B cell (primary cell): ENCODE measurements at regions not wholly inside any gene's neighbourhood (a gene's known extent, or its start where the extent isn't known, plus 50 kb on each side); places are given as distances from the start of the nearest gene placed in this dataset.

Experiments
- ATAC-seq: fragments of 200-7000 bp; cut with Tn5 transposase; one replicate; pipeline ENCODE4 v1.10.0; 2021; ENCODE audit warnings: low read depth, mild to moderate bottlenecking, moderate number of reproducible peaks, moderate library complexity
- CTCF ChIA-PET: fragments of 350-600 bp; sonication (Branson Sonifier 250); formaldehyde crosslinking; loops from one replicate; lab custom pipeline; 2021; ENCODE audit warnings: antibody characterized with exemption, inconsistent platforms; lab: Charles Lee
- POLR2A ChIA-PET: fragments of 350-600 bp; sonication (Branson Sonifier 250); formaldehyde crosslinking; loops from one replicate; lab custom pipeline; 2021; ENCODE audit warnings: antibody characterized with exemption; lab: Charles Lee
- DNase-seq: peaks from one replicate; pipeline ENCODE4 v3.0.0; 2013
- H2AFZ ChIP-seq: 2 replicates; pipeline ENCODE4 v1.6.1; 2012; ENCODE audit warnings: mild to moderate bottlenecking, low read depth, low read length; ENCODE audit not compliant: insufficient read depth, poor library complexity, severe bottlenecking
- H3K27ac ChIP-seq, 2 donors: 1 replicate in 1 of 2; 2 replicates in 1 of 2; pipeline ENCODE4 v1.5.1; 2012 to 2013; ENCODE audit warnings: low read length in 2 of 2, mild to moderate bottlenecking in 2 of 2, moderate library complexity in 1 of 2
- H3K27me3 ChIP-seq, 4 experiments: fragments of 200-600 bp in 1 of 4; sonication (generic) in 1 of 4; replicated peaks in 1 of 4; 1 replicate in 2 of 4; 2 replicates in 2 of 4; pipeline versions ENCODE4 v1.6.1 to v1.7.0; 2013 to 2016; ENCODE audit warnings: low read length in 3 of 4, mild to moderate bottlenecking in 2 of 4, mixed read lengths in 1 of 4, moderate library complexity in 1 of 4; ENCODE audit not compliant: insufficient read depth in 4 of 4, control insufficient read depth in 3 of 4; ENCODE audit errors: control extremely low read depth in 1 of 4
- H3K36me3 ChIP-seq, 2 experiments: replicated peaks in 1 of 2; 1 replicate in 1 of 2; 2 replicates in 1 of 2; pipeline versions ENCODE4 v1.6.1 to v1.7.1; 2013; ENCODE audit warnings: low read length in 1 of 2; ENCODE audit not compliant: insufficient read depth in 2 of 2, control insufficient read depth in 1 of 2; ENCODE audit errors: control extremely low read depth in 1 of 2, extremely low read depth in 1 of 2
- H3K4me1 ChIP-seq, 2 donors: fragments of 200-600 bp in 1 of 2; sonication (generic) in 1 of 2; 1 replicate in 1 of 2; 2 replicates in 1 of 2; pipeline versions ENCODE4 v1.5.1 to v1.6.1; 2013 to 2017; ENCODE audit warnings: low read length in 2 of 2; ENCODE audit not compliant: control insufficient read depth in 2 of 2, insufficient read depth in 2 of 2
- H3K4me2 ChIP-seq: replicated peaks from 2 replicates; pipeline ENCODE3; 2012; ENCODE audit warnings: mild to moderate bottlenecking, low read depth, low read length; ENCODE audit not compliant: poor library complexity, severe bottlenecking
- H3K4me3 ChIP-seq, 5 experiments: fragments of 200-600 bp in 1 of 5; sonication (generic) in 1 of 5; 1 replicate in 3 of 5; 2 replicates in 2 of 5; pipeline versions ENCODE4 v1.5.1 to v1.7.0; 2011 to 2016; ENCODE audit warnings: low read length in 4 of 5, mild to moderate bottlenecking in 4 of 5, low read depth in 2 of 5, control low read depth in 1 of 5, moderate library complexity in 1 of 5; ENCODE audit not compliant: insufficient read depth in 1 of 5; ENCODE audit errors: control extremely low read depth in 1 of 5, extremely low read depth in 1 of 5
- H3K79me2 ChIP-seq: fragments of 200-600 bp; sonication (generic); one replicate; pipeline ENCODE4 v1.6.0; 2016; ENCODE audit warnings: low read length; ENCODE audit not compliant: control insufficient read depth, insufficient read depth
- H3K9ac ChIP-seq: fragments of 200-600 bp; sonication (generic); 2 replicates; pipeline ENCODE4 v1.6.1; 2017; ENCODE audit warnings: mild to moderate bottlenecking, low read length, moderate library complexity
- H3K9me3 ChIP-seq, 3 donors: one replicate each; pipeline versions ENCODE4 v1.6.1 to v1.7.1; 2013; ENCODE audit warnings: low read length in 2 of 3; ENCODE audit not compliant: control insufficient read depth in 2 of 3, insufficient read depth in 1 of 3; ENCODE audit errors: control extremely low read depth in 1 of 3
- H4K20me1 ChIP-seq: 2 replicates; pipeline ENCODE4 v1.6.0; 2012; ENCODE audit warnings: mild to moderate bottlenecking, low read length; ENCODE audit not compliant: insufficient read depth, control insufficient read depth, poor library complexity, severe bottlenecking
- H3K27ac Mint-ChIP-seq: one replicate; pipeline ENCODE4 v1.8.0; 2021; ENCODE audit warnings: mixed read lengths
- H3K27me3 Mint-ChIP-seq: one replicate; pipeline ENCODE4 v1.8.0; 2021; ENCODE audit warnings: mixed read lengths
- H3K4me1 Mint-ChIP-seq: one replicate; pipeline ENCODE4 v1.8.0; 2021; ENCODE audit warnings: mixed read lengths
- H3K4me3 Mint-ChIP-seq: one replicate; pipeline ENCODE4 v1.8.0; 2021; ENCODE audit warnings: mixed read lengths
- H3K9me3 Mint-ChIP-seq: one replicate; pipeline ENCODE4 v1.8.0; 2022; ENCODE audit warnings: mixed read lengths; ENCODE audit not compliant: insufficient read depth
- CTCF ChIP-seq: fragments of 200-600 bp; IDR thresholded peaks from one replicate; pipeline ENCODE4 v1.8.0; 2022; ENCODE audit warnings: antibody characterized with exemption, mild to moderate bottlenecking
- EZH2 ChIP-seq: IDR thresholded peaks from 2 replicates; pipeline ENCODE4 v1.6.1; 2012; ENCODE audit warnings: borderline replicate concordance, low read depth, mild to moderate bottlenecking, moderate library complexity, low read length; ENCODE audit not compliant: insufficient read depth, poor library complexity, severe bottlenecking
- WGBS: methylation state at CpG from one replicate; pipeline ENCODE4 v1.1.5; 2013; ENCODE audit warnings: missing lambda C conversion rate; ENCODE audit not compliant: insufficient coverage; 5-methylcytosine and 5-hydroxymethylcytosine counted together
- intact Hi-C: fragments of 100-400 bp; cut with micrococcal nuclease; formaldehyde crosslinking; loops from one replicate; pipeline ENCODE4 v1.10.0; 2022

GRCh38 chr6:9914951-9915350 is 499.9 kb downstream of the TFAP2A start:
- no peaks in the 10 kb centered on the region for H3K9me3 Mint-ChIP-seq
- TF ChIP-seq CTCF = no peak
- TF ChIP-seq EZH2 = no peak
- no peak overlapping the region for H2AFZ ChIP-seq
- H3K27me3 ChIP-seq = no peaks in the 10 kb centered on the region
- H3K36me3 ChIP-seq = no peaks in the 10 kb centered on the region
- no peak overlapping the region for H3K4me3 ChIP-seq
- no peak for ATAC-seq
- no peak overlapping the region for H3K4me2 ChIP-seq
- intact Hi-C loops = no loop called here
- no peaks in the 10 kb centered on the region for H3K4me1 Mint-ChIP-seq
- no peaks in the 10 kb centered on the region for H3K27me3 Mint-ChIP-seq
- WGBS = 57% methylated on average over 1 of the region's 5 CpGs
- H3K4me3 Mint-ChIP-seq = no peak overlapping the region
- H3K4me1 ChIP-seq = no peaks in the 10 kb centered on the region
- no peaks in the 10 kb centered on the region for H3K79me2 ChIP-seq
- ChIA-PET CTCF (no interaction called here), POLR2A (no interaction called here)
- H4K20me1 ChIP-seq = no peaks in the 10 kb centered on the region
- peaks cover 0 to 3% (median 0%) of the 10 kb centered on the region in 3 donors for H3K9me3 ChIP-seq
- DNase-seq = no peak
- H3K27ac ChIP-seq = no peak overlapping the region
- H3K27ac Mint-ChIP-seq = no peak overlapping the region
- H3K9ac ChIP-seq = no peak overlapping the region

- ATAC-seq = no peak
- Mint-ChIP-seq H3K4me1 (no peaks in the 10 kb centered on the region), H3K27ac (no peak overlapping the region), H3K27me3 (no peaks in the 10 kb centered on the region), H3K4me3 (no peak overlapping the region), H3K9me3 (peaks cover 6% of the 10 kb centered on the region)
- Histone ChIP-seq H3K4me3 (no peak overlapping the region), H3K27me3 (no peaks in the 10 kb centered on the region), H3K36me3 (no peaks in the 10 kb centered on the region), H3K9ac (no peak overlapping the region), H3K4me2 (no peak overlapping the region), H2AFZ (no peak overlapping the region), H3K27ac (no peak overlapping the region), H4K20me1 (no peaks in the 10 kb centered on the region), H3K4me1 (no peaks in the 10 kb centered on the region), H3K79me2 (no peaks in the 10 kb centered on the region), H3K9me3 (peaks cover 0 to 5% (median 0%) of the 10 kb centered on the region in 3 donors)
- CTCF ChIA-PET = no interaction called here
- POLR2A ChIA-PET = no interaction called here
- WGBS = no CpG with 5 or more reads among the region's 1 CpG
- DNase-seq = no peak
- no peak for TF ChIP-seq CTCF
- TF ChIP-seq EZH2 = no peak
- intact Hi-C loops = no loop called here
These were observed 513.5 kb downstream of the TFAP2A start for GRCh38 chr6:9901376-9901775.
